K562 (cell line): ENCODE measurements at regions not wholly inside any gene's neighbourhood (a gene's known extent, or its start where the extent isn't known, plus 50 kb on each side); places are given as distances from the start of the nearest gene placed in this dataset.

Source experiments
- ARID1B ChIP-seq: fragments of 450-650 bp; IDR thresholded peaks from 2 replicates; pipeline ENCODE4 v1.6.1; 2016; ENCODE audit warnings: antibody characterized with exemption, mild to moderate bottlenecking, inconsistent platforms
- BRD9 ChIP-seq: fragments of 450-650 bp; IDR thresholded peaks from 2 replicates; pipeline ENCODE4 v1.6.1; 2018; ENCODE audit warnings: low read depth; ENCODE audit not compliant: partially characterized antibody
- CREBBP ChIP-seq: IDR thresholded peaks from one replicate; pipeline ENCODE4 v1.6.1; 2012; ENCODE audit warnings: low read depth, mild to moderate bottlenecking, control low read depth, inconsistent platforms, low read length
- ETV1 ChIP-seq: fragments of 450-650 bp; conservative IDR thresholded peaks from 2 replicates; pipeline ENCODE4 v1.6.1; 2016; ENCODE audit warnings: missing genetic modification characterization, control low read depth, low read depth, missing compliant biosample characterization
- FOXA3 ChIP-seq, 2 experiments: fragments of 450-650 bp in 1 of 2; sonication (generic) in 1 of 2; formaldehyde crosslinking; IDR thresholded peaks in 1 of 2; conservative IDR thresholded peaks in 1 of 2; 2 replicates each; pipeline versions ENCODE4 v1.4.0 to v1.8.0; 2020 to 2022; ENCODE audit warnings: mild to moderate bottlenecking in 2 of 2, missing genetic modification reagents in 1 of 2
- GABPA ChIP-seq: fragments of 200-800 bp; sonication (Bioruptor generic); conservative IDR thresholded peaks from 2 replicates; pipeline ENCODE4 v1.6.1; 2016; ENCODE audit warnings: low read depth, missing genetic modification characterization, missing compliant biosample characterization
- HMBOX1 ChIP-seq: sonication (generic); IDR thresholded peaks from 2 replicates; pipeline ENCODE4 v1.6.1; 2016
- LARP7 ChIP-seq: fragments of 450-650 bp; IDR thresholded peaks from 2 replicates; pipeline ENCODE4 v1.6.1; 2016
- MAZ ChIP-seq, 2 experiments: fragments of 450-650 bp in 1 of 2; sonication (generic) in 1 of 2; formaldehyde crosslinking; IDR thresholded peaks in 1 of 2; conservative IDR thresholded peaks in 1 of 2; 2 replicates each; pipeline versions ENCODE4 v1.4.0 to v1.5.0; 2020; ENCODE audit warnings: mild to moderate bottlenecking in 1 of 2, missing genetic modification reagents in 1 of 2
- MCM5 ChIP-seq: fragments of 450-650 bp; IDR thresholded peaks from 2 replicates; pipeline ENCODE4 v1.6.1; 2016; ENCODE audit warnings: low read depth
- NR2C1 ChIP-seq, 2 experiments: fragments of 450-650 bp; IDR thresholded peaks; 2 replicates each; pipeline ENCODE4 v1.6.1; 2017; ENCODE audit warnings: mild to moderate bottlenecking in 2 of 2, antibody characterized with exemption in 1 of 2, inconsistent platforms in 1 of 2, missing compliant biosample characterization in 1 of 2, missing genetic modification characterization in 1 of 2
- RB1 ChIP-seq: fragments of 450-650 bp; IDR thresholded peaks from 2 replicates; pipeline ENCODE4 v1.6.1; 2017; ENCODE audit warnings: low read depth, mild to moderate bottlenecking
- RNF2 ChIP-seq: sonication (generic); IDR thresholded peaks from 2 replicates; pipeline ENCODE4 v1.6.1; 2016
- TCF3 ChIP-seq: sonication (generic); formaldehyde crosslinking; IDR thresholded peaks from 2 replicates; pipeline ENCODE4 v1.4.0; 2020; ENCODE audit warnings: mild to moderate bottlenecking, missing genetic modification reagents
- ZKSCAN8 ChIP-seq: fragments of 200-800 bp; sonication (Bioruptor generic); IDR thresholded peaks from 2 replicates; pipeline ENCODE4 v1.6.1; 2016; ENCODE audit warnings: missing genetic modification characterization, missing compliant biosample characterization
- ZNF23 ChIP-seq: fragments of 250-450 bp; sonication (Bioruptor Pico); IDR thresholded peaks from 2 replicates; pipeline ENCODE4 v1.4.0; 2020; ENCODE audit warnings: mild to moderate bottlenecking
- ZNF395 ChIP-seq: fragments of 200-800 bp; sonication (Bioruptor generic); IDR thresholded peaks from 2 replicates; pipeline ENCODE4 v1.6.1; 2017; ENCODE audit warnings: missing genetic modification characterization, missing compliant biosample characterization
- ZNF639 ChIP-seq, 2 experiments: fragments of 200-800 bp in 1 of 2; sonication (Bioruptor generic) in 1 of 2; sonication (generic) in 1 of 2; formaldehyde crosslinking in 1 of 2; IDR thresholded peaks in 1 of 2; conservative IDR thresholded peaks in 1 of 2; 2 replicates each; pipeline versions ENCODE4 v1.5.0 to v1.6.1; 2016 to 2020; ENCODE audit warnings: missing compliant biosample characterization in 1 of 2, missing genetic modification characterization in 1 of 2, missing genetic modification reagents in 1 of 2
- TF ChIP-seq, protein P1 (sequence below): fragments of 450-650 bp; IDR thresholded peaks from 2 replicates; pipeline ENCODE4 v1.6.1; 2017; ENCODE audit warnings: antibody characterized with exemption
- TF ChIP-seq, protein P2 (sequence below), 2 experiments: fragments of 450-650 bp in 1 of 2; sonication (generic) in 1 of 2; formaldehyde crosslinking in 1 of 2; IDR thresholded peaks in 1 of 2; conservative IDR thresholded peaks in 1 of 2; 2 replicates each; pipeline versions ENCODE4 v1.6.1 to v1.8.1; 2016 to 2023; ENCODE audit warnings: mild to moderate bottlenecking in 2 of 2, moderate library complexity in 2 of 2, inconsistent platforms in 1 of 2, missing genetic modification reagents in 1 of 2

DNA sequence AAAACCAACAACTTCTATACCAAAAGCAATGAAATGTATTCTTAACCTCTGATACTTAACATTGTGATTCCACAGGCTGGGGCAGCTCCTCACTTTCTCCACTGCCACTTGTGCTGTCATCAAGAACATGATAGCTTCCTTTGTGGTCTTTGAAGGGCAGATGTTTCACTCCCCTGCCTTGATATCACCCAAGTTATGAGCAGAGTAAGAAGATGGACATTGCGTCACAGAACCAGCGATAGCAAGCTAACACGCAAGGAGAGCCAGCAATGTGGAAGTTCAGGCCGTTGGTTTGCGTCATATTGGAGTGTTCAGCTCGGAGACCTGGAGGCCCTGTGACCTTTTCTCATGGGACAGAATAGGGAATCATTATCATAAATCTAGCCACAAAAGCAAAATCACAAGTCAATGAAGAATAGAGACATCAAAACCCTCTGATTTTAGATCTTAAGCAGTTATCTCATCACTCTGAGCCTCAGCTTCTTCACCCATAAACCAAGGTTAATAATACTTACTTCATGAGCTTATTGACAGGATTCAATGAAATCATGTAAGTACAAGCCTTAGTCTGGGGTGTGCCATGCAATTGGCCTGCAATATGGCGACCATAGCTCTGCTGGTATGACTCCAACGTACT lies 183.8 kb upstream of the THBS1 start (continued):
- TF ChIP-seq RB1 (no peak), HMBOX1 (peak; percentile 72), ZKSCAN8 (CRISPR knock-in tag) (peak; percentile 84; the same call in 1 of the 2 replicates), TCF3 (CRISPR knock-in tag) (peak; percentile 48), ZNF23 (CRISPR knock-in tag) (no peak), LARP7 (no peak), MAZ (CRISPR knock-in tag; conservative IDR thresholded peaks at IDR 0.05 in 1 of 2, IDR thresholded peaks at IDR 0.05 in 1 of 2) (0 out of 4 replicates have a peak, but pooled peaks have one; percentile 20 to 43), NR2C1 (IDR thresholded peaks at IDR 0.05) (no peak), NR2C1 (tag; IDR thresholded peaks at IDR 0.05) (peak; percentile 66), MCM5 (no peak), ZNF639 (CRISPR knock-in tag; conservative IDR thresholded peaks at IDR 0.05 in 1 of 2, IDR thresholded peaks at IDR 0.05 in 1 of 2) (peak in 1 of 2 experiments; percentile 92; a peak in 2 of 4 replicates), FOXA3 (CRISPR knock-in tag; conservative IDR thresholded peaks at IDR 0.05 in 1 of 2, IDR thresholded peaks at IDR 0.05 in 1 of 2) (no peak), CREBBP (no peak), BRD9 (no peak), ZNF395 (CRISPR knock-in tag) (peak; percentile 95; the same call in 1 of the 2 replicates), ARID1B (peak; percentile 74), GABPA (tag) (peak; percentile 60), RNF2 (0 out of 2 replicates have a peak, but pooled peaks have one; percentile 44), ETV1 (tag) (peak; percentile 72)
- TF ChIP-seq, protein P1, sequence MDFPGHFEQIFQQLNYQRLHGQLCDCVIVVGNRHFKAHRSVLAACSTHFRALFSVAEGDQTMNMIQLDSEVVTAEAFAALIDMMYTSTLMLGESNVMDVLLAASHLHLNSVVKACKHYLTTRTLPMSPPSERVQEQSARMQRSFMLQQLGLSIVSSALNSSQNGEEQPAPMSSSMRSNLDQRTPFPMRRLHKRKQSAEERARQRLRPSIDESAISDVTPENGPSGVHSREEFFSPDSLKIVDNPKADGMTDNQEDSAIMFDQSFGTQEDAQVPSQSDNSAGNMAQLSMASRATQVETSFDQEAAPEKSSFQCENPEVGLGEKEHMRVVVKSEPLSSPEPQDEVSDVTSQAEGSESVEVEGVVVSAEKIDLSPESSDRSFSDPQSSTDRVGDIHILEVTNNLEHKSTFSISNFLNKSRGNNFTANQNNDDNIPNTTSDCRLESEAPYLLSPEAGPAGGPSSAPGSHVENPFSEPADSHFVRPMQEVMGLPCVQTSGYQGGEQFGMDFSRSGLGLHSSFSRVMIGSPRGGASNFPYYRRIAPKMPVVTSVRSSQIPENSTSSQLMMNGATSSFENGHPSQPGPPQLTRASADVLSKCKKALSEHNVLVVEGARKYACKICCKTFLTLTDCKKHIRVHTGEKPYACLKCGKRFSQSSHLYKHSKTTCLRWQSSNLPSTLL, result no peak
- TF ChIP-seq, protein P2, sequence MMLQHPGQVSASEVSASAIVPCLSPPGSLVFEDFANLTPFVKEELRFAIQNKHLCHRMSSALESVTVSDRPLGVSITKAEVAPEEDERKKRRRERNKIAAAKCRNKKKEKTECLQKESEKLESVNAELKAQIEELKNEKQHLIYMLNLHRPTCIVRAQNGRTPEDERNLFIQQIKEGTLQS (IDR thresholded peaks at IDR 0.05), result peak; percentile 71
- TF ChIP-seq, protein P2 (CRISPR knock-in tag; conservative IDR thresholded peaks at IDR 0.05), result no peak
